SIG-M5 treated with dmso at 0.1 percent for 504 hours (cell line): ENCODE measurements at regions not wholly inside any gene's neighbourhood (a gene's known extent, or its start where the extent isn't known, plus 50 kb on each side); places are given as distances from the start of the nearest gene placed in this dataset.

ENCODE experiments used
- DNase-seq: peaks from one replicate; lab custom pipeline; 2025; ENCODE audit not compliant: unreplicated experiment; lab: John Stamatoyannopoulos, UW

- no peak for DNase-seq
Measured at GRCh38 chr9:135023786-135024405, 63.6 kb upstream of the OLFM1 start.

- no peak for DNase-seq
Measured at GRCh38 chr9:135029463-135029862, 58.0 kb upstream of the OLFM1 start.

DNA sequence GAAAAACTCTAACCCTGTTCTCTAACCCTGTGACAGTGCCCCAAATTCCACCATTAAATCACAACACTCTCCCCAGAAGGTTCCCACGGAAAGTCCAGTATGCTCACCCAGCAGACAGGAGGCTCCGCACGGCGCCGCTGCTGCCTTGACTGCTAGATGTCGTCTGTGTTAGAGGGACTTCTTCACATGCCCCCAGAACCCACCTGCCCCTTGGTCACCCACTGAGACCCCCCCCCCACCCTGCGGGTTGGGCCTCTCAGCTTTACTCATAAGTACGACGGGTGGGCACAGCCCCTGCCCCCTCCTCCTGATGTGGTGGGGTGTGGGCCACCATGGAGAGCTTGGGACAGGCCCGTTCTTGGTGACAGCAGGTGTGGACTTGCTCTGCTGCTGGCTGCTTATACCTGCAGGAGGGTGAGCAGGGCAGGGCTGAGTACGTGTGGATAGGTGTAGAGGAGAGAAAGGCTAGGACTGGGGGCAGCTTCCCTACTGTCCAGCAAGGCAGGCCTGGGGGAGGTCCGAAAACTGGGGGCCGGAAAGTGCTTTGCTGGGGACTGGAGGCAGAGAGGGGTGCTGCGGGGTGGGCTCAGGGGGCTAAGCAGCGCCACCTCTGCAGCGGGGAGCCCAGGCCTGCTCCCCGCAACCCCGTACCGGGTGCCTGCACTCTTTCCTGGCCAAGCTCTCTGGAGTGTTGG lies 57.5 kb upstream of the OLFM1 start:
- no peak for DNase-seq

GRCh38 chr9:135030566-135031226 lies 56.8 kb upstream of the OLFM1 start:
- DNase-seq: no peak

DNA sequence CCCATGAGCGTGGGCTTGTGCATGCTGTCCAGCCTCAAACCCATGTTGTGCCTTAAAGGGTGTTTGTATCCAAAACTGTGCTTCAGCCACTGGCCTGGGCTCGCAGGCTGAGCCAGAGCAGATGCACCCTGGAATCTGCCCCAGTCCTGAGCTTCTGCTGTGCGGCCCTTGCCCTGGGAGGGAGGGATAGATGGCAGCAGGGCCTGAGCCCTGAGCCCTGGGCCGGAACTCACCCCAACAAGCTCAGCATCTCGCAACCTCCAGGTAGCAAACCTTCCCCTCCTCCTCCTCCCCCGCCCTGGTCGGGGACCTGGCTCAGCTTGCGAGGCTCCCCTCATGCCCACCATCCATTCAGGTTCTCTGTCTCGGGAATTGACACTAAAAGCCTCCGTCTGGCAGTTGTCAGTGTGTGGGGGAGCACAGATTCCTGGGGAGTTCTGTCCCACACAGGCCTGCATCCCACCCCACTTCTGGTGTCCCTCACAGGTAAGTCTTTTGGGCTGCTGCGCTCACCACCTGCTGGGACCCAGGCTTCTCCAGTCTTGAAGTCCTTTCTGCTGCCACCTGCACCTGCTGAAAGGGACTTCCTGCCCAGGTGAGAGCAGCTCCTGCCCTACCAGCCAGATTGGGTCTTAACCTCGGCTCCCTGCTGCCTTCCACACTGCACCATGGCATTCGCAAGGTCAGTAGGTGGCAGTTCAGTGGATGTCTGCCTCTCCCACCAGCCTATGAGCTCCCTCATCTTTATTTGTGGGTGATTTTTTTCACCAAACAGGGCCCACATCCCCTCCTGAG lies 55.2 kb upstream of the OLFM1 start:
- no peak for DNase-seq

DNA sequence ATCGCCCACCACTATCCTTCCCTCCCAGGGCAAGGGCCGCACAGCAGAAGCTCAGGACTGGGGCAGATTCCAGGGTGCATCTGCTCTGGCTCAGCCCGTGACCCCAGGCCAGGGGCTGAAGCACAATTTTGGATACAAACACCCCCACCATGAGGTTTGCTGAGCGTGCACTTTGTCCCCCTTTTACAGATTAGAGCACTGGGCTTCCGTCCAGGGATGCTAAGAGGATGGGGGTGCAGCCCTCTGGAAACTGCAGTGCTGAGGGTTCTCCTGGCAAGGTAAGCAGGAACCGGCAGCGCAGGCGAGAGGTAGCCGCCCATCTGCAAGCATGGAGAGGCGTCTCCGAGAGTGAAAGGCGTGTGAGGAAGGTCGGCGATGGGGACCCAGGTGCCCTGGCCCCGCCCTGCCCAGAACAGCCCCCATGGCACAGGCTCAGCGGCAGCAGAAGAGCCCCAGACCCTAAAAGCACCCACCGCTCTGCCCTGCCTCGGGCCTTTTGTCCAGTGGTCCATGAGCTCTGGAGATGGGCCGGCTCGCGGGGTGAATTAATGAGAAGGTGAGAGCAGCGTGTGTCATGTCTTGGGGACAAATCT lies 54.5 kb upstream of the OLFM1 start:
- DNase-seq: no peak

GRCh38 chr9:135033487-135033886 lies 54.0 kb upstream of the OLFM1 start:
- DNase-seq: no peak

- no peak for DNase-seq
Measured at GRCh38 chr9:135034106-135034505, 53.4 kb upstream of the OLFM1 start.

GRCh38 chr9:135035781-135036760 lies 51.4 kb upstream of the OLFM1 start:
- DNase-seq: no peak

GRCh38 chr9:135036861-135037465 lies 50.5 kb upstream of the OLFM1 start:
- no peak for DNase-seq

- no peak for DNase-seq
Measured at GRCh38 chr9:135037521-135038250, 49.8 kb upstream of the OLFM1 start.
